Ishikawa (cell line): ENCODE measurements at regions not wholly inside any gene's neighbourhood (a gene's known extent, or its start where the extent isn't known, plus 50 kb on each side); places are given as distances from the start of the nearest gene placed in this dataset.

Experiments
- CEBPB ChIP-seq: IDR thresholded peaks from 2 replicates; pipeline ENCODE4 v1.6.1; 2012
- CREB1 ChIP-seq: IDR thresholded peaks from 2 replicates; pipeline ENCODE4 v1.6.1; 2012; ENCODE audit warnings: low read depth
- EGR1 ChIP-seq: IDR thresholded peaks from 2 replicates; pipeline ENCODE4 v1.6.1; 2012
- EP300 ChIP-seq: IDR thresholded peaks from 2 replicates; pipeline ENCODE4 v1.6.1; 2012; ENCODE audit warnings: borderline replicate concordance
- NFIC ChIP-seq: IDR thresholded peaks from 2 replicates; pipeline ENCODE4 v1.6.1; 2012
- RAD21 ChIP-seq: IDR thresholded peaks from 2 replicates; pipeline ENCODE4 v1.6.1; 2012; ENCODE audit warnings: low read depth
- TAF1 ChIP-seq: IDR thresholded peaks from 2 replicates; pipeline ENCODE4 v1.6.1; 2012; ENCODE audit warnings: low read depth, mild to moderate bottlenecking
- TCF12 ChIP-seq: IDR thresholded peaks from 2 replicates; pipeline ENCODE4 v1.6.1; 2012; ENCODE audit warnings: low read depth
- TEAD4 ChIP-seq: IDR thresholded peaks from 2 replicates; pipeline ENCODE4 v1.6.1; 2012
- YY1 ChIP-seq: IDR thresholded peaks from 2 replicates; pipeline ENCODE4 v1.6.1; 2012; ENCODE audit warnings: low read depth
- ZBTB7A ChIP-seq: IDR thresholded peaks from 2 replicates; pipeline ENCODE4 v1.6.1; 2012; ENCODE audit warnings: low read depth
- TF ChIP-seq, protein P1 (sequence below): IDR thresholded peaks from 2 replicates; pipeline ENCODE4 v1.6.1; 2012
- TF ChIP-seq, protein P2 (sequence below): IDR thresholded peaks from 2 replicates; pipeline ENCODE4 v1.6.1; 2012
- TF ChIP-seq, protein P3 (sequence below): IDR thresholded peaks from 2 replicates; pipeline ENCODE4 v1.6.1; 2012; ENCODE audit warnings: low read depth, mild to moderate bottlenecking

DNA sequence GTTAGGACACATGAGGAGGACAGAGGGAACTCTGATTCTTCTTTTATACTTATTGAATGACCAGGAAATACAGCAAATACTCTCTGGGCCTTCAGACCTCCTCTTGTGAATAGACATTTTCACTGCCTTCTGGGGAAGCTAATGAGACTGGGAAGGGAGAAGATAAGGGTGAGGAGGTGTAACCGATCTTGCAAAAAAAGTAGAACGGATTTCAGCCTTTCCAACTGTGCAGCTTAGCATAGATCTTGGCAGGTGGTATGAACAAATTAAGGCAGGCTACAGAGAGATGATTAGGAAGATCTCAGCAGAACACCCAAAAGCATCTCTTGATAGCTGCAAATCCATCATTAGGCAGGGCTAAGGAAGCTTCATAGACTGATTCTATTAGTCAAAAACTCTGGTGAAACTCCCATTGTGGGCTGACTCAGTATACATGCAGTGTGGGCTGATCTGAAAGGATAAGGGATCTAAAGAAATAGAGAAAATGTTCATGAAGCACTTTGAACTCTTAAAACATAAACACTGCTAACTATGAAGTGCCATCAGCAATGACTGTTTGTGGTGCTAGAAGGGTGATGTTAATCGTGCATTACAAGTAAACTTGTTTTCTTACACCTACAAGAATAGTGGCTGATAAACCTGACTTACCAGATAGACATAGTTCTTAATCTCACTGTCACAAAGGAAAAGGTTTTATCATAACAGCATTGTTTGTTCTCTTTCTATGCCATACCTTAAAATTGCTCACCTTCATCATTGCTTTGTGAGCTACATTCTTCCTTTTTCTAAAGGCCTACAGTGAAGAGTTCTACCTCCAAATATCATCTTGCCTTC lies 85.5 kb upstream of the PALMD start:
- TF ChIP-seq, protein P1, sequence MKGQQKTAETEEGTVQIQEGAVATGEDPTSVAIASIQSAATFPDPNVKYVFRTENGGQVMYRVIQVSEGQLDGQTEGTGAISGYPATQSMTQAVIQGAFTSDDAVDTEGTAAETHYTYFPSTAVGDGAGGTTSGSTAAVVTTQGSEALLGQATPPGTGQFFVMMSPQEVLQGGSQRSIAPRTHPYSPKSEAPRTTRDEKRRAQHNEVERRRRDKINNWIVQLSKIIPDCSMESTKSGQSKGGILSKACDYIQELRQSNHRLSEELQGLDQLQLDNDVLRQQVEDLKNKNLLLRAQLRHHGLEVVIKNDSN = no peak
- TF ChIP-seq EP300 = no peak
- TF ChIP-seq RAD21 = no peak
- no peak for TF ChIP-seq CREB1
- no peak for TF ChIP-seq NFIC
- no peak for TF ChIP-seq TCF12
- TF ChIP-seq, protein P2, sequence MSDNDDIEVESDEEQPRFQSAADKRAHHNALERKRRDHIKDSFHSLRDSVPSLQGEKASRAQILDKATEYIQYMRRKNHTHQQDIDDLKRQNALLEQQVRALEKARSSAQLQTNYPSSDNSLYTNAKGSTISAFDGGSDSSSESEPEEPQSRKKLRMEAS = no peak

DNA sequence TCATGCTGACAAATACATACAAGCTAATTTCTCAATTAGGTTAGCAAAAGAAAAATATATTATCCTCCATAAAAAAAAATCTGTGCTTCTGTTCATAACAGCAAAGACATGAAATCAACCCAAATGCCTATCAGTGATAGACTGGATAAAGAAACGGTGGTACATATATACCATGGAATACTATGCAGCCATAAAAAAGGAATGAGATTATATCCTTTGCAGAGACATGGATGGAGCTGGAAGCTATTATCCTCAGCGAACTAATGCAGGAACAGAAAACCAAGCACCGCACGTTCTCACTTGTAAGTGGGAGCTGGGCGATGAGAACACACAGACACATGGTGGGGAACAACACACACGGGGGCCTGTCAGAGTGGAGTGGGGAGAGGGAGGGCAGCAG lies 84.0 kb upstream of the PALMD start:
- TF ChIP-seq, protein P2 = no peak
- TF ChIP-seq TAF1 = no peak
- TF ChIP-seq RAD21 = no peak
- TF ChIP-seq ZBTB7A = no peak

DNA sequence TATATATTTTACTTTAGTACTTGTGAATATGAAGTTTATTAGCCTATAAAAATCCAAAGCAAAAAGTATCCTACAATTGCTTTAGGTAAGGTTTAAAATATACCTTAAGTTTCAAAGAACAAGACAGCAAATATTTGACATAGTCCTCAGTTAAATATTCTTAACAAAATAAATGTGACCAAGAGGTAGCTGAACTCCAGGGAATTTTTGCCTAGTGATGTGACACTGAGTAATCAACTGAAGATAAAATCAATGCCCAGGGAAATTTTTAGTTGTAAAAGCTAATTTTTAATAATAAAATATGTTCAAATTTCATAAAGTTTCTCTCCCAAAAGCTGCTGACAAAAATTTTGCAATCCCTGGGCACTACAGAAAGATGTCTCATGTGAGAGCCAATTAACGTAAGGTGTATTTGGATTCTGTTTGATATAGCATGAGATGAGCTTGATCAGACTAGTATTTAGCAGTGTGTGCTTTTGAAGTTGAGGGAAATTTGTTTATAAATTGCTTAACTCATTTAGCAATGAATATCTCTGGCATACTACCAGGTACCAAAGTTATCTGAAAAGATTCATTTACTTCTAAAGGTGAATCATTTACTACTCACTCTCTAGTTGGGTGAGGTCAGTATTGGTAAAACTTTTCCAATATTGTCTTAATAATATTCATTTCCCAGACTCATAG lies 80.2 kb upstream of the PALMD start:
- TF ChIP-seq ZBTB7A (no peak), TEAD4 (no peak), RAD21 (no peak), CEBPB (no peak), TAF1 (no peak), NFIC (no peak), EGR1 (no peak)
- TF ChIP-seq, protein P2 = no peak
- TF ChIP-seq, protein P1 = no peak
- TF ChIP-seq, protein P3, sequence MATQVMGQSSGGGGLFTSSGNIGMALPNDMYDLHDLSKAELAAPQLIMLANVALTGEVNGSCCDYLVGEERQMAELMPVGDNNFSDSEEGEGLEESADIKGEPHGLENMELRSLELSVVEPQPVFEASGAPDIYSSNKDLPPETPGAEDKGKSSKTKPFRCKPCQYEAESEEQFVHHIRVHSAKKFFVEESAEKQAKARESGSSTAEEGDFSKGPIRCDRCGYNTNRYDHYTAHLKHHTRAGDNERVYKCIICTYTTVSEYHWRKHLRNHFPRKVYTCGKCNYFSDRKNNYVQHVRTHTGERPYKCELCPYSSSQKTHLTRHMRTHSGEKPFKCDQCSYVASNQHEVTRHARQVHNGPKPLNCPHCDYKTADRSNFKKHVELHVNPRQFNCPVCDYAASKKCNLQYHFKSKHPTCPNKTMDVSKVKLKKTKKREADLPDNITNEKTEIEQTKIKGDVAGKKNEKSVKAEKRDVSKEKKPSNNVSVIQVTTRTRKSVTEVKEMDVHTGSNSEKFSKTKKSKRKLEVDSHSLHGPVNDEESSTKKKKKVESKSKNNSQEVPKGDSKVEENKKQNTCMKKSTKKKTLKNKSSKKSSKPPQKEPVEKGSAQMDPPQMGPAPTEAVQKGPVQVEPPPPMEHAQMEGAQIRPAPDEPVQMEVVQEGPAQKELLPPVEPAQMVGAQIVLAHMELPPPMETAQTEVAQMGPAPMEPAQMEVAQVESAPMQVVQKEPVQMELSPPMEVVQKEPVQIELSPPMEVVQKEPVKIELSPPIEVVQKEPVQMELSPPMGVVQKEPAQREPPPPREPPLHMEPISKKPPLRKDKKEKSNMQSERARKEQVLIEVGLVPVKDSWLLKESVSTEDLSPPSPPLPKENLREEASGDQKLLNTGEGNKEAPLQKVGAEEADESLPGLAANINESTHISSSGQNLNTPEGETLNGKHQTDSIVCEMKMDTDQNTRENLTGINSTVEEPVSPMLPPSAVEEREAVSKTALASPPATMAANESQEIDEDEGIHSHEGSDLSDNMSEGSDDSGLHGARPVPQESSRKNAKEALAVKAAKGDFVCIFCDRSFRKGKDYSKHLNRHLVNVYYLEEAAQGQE = no peak

DNA sequence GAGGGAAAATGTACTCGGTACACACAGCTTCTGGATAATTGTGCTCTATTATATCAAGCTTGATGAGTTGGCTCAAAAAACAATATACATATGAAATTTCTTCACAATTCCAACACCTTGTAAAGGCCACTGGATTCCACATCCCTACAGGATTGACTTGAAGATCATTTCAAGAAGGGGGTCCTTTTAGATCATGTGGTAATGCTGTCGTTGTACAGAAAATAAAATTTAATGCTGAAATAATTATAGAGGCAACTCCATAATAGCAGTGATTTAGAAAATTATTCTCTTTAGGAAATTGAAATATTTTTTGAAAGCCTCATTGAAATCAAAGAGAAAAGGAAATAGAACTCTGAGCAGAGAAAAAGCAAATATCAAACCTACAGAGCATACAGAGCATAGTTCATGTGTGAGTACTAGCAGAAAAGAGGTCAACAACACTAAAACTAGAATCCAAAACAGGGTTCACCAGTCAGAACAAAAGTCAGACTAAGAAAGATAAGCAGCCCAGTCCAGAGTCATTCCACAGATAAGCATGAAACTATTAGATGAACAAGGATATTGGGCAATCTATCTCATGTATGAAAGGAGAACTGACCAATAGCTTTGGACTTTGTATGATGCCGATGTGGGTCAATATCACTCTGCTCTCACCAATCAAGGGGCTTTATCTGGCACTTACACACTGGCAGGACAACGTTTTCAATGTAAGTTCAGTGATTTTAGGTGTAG lies 79.5 kb upstream of the PALMD start:
- TF ChIP-seq, protein P2 = no peak
- TF ChIP-seq ZBTB7A (no peak), EGR1 (no peak), EP300 (no peak), TEAD4 (no peak), TAF1 (no peak), NFIC (no peak), YY1 (no peak), CREB1 (no peak), RAD21 (no peak), TCF12 (no peak)
- TF ChIP-seq, protein P3 = no peak

DNA sequence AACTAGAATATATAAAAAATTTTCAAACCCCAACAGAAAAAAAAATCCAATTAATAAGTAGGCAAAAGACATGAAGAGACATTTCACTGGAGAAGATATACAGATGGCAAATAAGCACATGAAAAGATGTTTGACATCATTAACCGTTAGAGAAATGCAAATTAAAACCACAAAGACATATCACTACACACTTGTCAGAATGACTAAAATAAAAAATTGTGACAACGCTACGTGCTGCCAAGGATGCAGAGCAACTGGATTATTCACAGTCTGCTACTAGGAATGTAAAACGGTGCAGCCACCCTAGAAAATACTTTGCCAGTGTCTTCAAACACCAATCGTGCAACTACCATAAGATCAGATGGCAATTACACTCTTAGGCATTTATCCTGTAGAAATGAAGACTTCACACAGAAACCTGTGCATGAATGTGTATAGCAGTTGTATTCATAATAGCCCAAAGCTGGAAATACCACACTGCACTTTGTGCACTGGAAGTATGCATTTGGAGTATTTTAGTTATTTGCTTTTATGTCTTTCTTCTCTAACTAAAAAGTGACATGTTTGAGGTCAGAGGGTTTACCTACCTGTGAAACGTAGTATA lies 75.3 kb upstream of the PALMD start:
- TF ChIP-seq YY1 = no peak
- no peak for TF ChIP-seq EGR1
- TF ChIP-seq CEBPB = no peak
